Colonic mucosa (tissue), 4 donors: ENCODE measurements at regions not wholly inside any gene's neighbourhood (a gene's known extent, or its start where the extent isn't known, plus 50 kb on each side); places are given as distances from the start of the nearest gene placed in this dataset.

ENCODE experiments used
- DNase-seq: peaks from one replicate; pipeline ENCODE4 v3.0.0-alpha.2; 2020
- H3K27ac ChIP-seq: fragments of 200-600 bp; one replicate; pipeline ENCODE4 v1.8.0; 2021
- H3K27me3 ChIP-seq: fragments of 200-600 bp; one replicate; pipeline ENCODE4 v1.8.0; 2021
- H3K36me3 ChIP-seq: fragments of 200-600 bp; one replicate; pipeline ENCODE4 v1.8.0; 2021
- H3K4me1 ChIP-seq: fragments of 200-600 bp; one replicate; pipeline ENCODE4 v1.8.0; 2021; ENCODE audit warnings: mild to moderate bottlenecking
- H3K4me3 ChIP-seq: fragments of 200-600 bp; one replicate; pipeline ENCODE4 v1.8.0; 2021
- H3K9ac ChIP-seq, 2 donors: one replicate each; pipeline ENCODE4 v1.7.0; 2013; ENCODE audit warnings: control low read depth in 2 of 2, low read depth in 2 of 2, low read length in 2 of 2
- H3K9me3 ChIP-seq: fragments of 200-600 bp; one replicate; pipeline ENCODE4 v1.8.0; 2021
- CTCF ChIP-seq: fragments of 200-600 bp; IDR thresholded peaks from one replicate; pipeline ENCODE4 v1.8.0; 2022; ENCODE audit warnings: antibody characterized with exemption, mild to moderate bottlenecking
- intact Hi-C: fragments of 100-400 bp; cut with DNase I; formaldehyde crosslinking; loops from one replicate; pipeline ENCODE4 v1.14.1; 2022
- donor health status: healthy.
- donor health status: DM: no; HTN: no; CAD: no.
- donor health status: DM: no; HTN: no; CAD: no.

- Histone ChIP-seq H3K27me3 (no peaks in the 10 kb centered on the region), H3K4me1 (no peaks in the 10 kb centered on the region), H3K27ac (no peak overlapping the region), H3K9me3 (no peaks in the 10 kb centered on the region), H3K36me3 (no peaks in the 10 kb centered on the region), H3K4me3 (no peak overlapping the region), H3K9ac (no peak overlapping the region)
- no peak for DNase-seq
- TF ChIP-seq CTCF, result no peak
- intact Hi-C loops, result loop anchor here (10.0 kb wide), 1 partner anchor 604 kb away; no protein-coding TSS in a partner anchor
These were observed 1486.6 kb upstream of the TMEM132C start for GRCh38 chr12:126780343-126780742.

DNA sequence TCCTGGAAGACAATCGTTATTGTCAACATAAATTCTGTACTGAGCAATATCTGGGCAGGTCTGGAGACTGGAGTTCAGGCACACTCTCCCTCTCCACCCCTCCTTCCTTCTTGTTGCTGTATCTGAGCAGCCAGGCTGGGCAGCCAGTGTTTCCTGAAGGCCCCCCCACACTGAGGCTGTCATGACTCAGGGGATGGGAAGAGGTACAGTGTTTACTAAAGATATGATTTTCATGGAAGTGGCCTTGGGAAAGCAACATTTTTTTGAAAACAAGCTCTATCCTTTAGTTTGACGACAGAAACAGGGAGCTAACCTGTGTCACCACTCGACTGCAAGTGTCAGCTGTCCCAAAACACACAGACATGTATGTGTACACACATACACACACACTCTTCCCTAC is 1485.4 kb upstream of the TMEM132C start:
- intact Hi-C loops, result loop anchor here (10.0 kb wide), 1 partner anchor 603 kb away; no protein-coding TSS in a partner anchor
- no peak for DNase-seq

GRCh38 chr12:126782083-126782482 is 1484.9 kb upstream of the TMEM132C start:
- Histone ChIP-seq H3K9ac (no peak overlapping the region), H3K27me3 (no peaks in the 10 kb centered on the region), H3K36me3 (no peaks in the 10 kb centered on the region), H3K4me3 (no peak overlapping the region), H3K9me3 (no peaks in the 10 kb centered on the region), H3K4me1 (no peaks in the 10 kb centered on the region), H3K27ac (no peak overlapping the region)
- TF ChIP-seq CTCF, result no peak
- no peak for DNase-seq
- intact Hi-C loops, result loop anchor here (10.0 kb wide), 1 partner anchor 603 kb away; no protein-coding TSS in a partner anchor

More for the DNA sequence above, 1485.4 kb upstream of the TMEM132C start:
- no peak overlapping the region for H3K27ac ChIP-seq
- H3K9ac ChIP-seq, result no peak overlapping the region
- no peaks in the 10 kb centered on the region for H3K27me3 ChIP-seq
- H3K4me1 ChIP-seq, result no peaks in the 10 kb centered on the region
- H3K4me3 ChIP-seq, result no peak overlapping the region
- H3K36me3 ChIP-seq, result no peaks in the 10 kb centered on the region
- TF ChIP-seq CTCF, result no peak
- no peaks in the 10 kb centered on the region for H3K9me3 ChIP-seq

DNA sequence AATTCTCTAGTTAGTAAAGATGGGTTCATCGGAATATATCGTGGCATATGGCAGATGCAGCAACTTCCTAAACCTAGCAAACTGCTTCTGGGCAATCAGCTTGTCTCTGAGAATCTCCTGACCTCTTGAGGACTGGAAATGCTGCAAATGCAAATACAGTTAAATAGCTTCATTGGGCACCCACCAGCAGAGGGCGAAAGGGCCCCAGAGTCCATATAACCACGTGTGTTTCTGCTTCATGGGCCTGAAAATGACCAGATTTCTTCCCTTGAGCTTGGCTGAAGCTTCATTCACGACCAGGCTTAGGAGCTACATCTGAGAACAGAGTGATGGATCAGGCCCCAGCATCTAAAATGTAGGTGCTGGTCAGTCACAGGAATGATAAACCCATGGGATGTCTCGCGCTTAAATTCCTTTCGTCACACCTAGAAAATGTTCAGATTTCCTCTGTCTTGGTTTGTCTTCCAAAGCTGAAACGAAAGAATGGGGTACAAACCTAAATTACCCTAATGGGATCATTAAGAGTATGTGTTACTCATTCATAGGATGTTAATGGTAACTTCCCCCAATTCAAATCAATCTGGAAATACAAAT is 1482.5 kb upstream of the TMEM132C start:
- Histone ChIP-seq H3K9me3 (no peaks in the 10 kb centered on the region), H3K27ac (no peak overlapping the region), H3K4me1 (no peaks in the 10 kb centered on the region), H3K4me3 (no peak overlapping the region), H3K36me3 (no peaks in the 10 kb centered on the region), H3K9ac (no peak overlapping the region), H3K27me3 (no peaks in the 10 kb centered on the region)
- TF ChIP-seq CTCF, result peak; percentile 33
- intact Hi-C loops, result loop anchor here (10.0 kb wide), 1 partner anchor 600 kb away; no protein-coding TSS in a partner anchor
- peak; percentile 39 for DNase-seq

GRCh38 chr12:126789963-126790362 is 1477.0 kb upstream of the TMEM132C start:
- H3K4me3 ChIP-seq, result no peak overlapping the region
- no peak for DNase-seq
- no peaks in the 10 kb centered on the region for H3K4me1 ChIP-seq
- no peak for TF ChIP-seq CTCF
- H3K9me3 ChIP-seq, result no peaks in the 10 kb centered on the region
- intact Hi-C loops, result loop anchor here (10.0 kb wide), 1 partner anchor 595 kb away; no protein-coding TSS in a partner anchor
- no peaks in the 10 kb centered on the region for H3K36me3 ChIP-seq
- no peak overlapping the region for H3K9ac ChIP-seq
- no peaks in the 10 kb centered on the region for H3K27me3 ChIP-seq
- no peak overlapping the region for H3K27ac ChIP-seq
